Stimulated activated effector memory CD8-positive, alpha-beta T cell treated with anti-CD3 and anti-CD28 coated beads, Interleukin-12 subunit alpha, Interleukin-12 subunit beta, amount 100 ng/mL, for 72 hours (primary cell): ENCODE measurements at regions not wholly inside any gene's neighbourhood (a gene's known extent, or its start where the extent isn't known, plus 50 kb on each side); places are given as distances from the start of the nearest gene placed in this dataset.
"Not testable (repeated sequence)": the region's sequence is repeated elsewhere in the genome, so short reads cannot be mapped to it uniquely, and the experiment has no call there.

ENCODE experiments used
- ATAC-seq: fragments of 150-1000 bp; cut with Tn5 transposase; 2 replicates; pipeline ENCODE4 v1.10.0; 2021
- DNase-seq, 2 donors: peaks; one replicate each; pipeline ENCODE4 v3.0.0; 2021 to 2022; ENCODE audit warnings: low spot score in 2 of 2
- H3K27ac Mint-ChIP-seq: one replicate; pipeline ENCODE4 v1.8.0; 2022; ENCODE audit warnings: mild to moderate bottlenecking, mixed read lengths
- H3K36me3 Mint-ChIP-seq: one replicate; pipeline ENCODE4 v1.8.0; 2022; ENCODE audit warnings: mild to moderate bottlenecking, mixed read lengths
- H3K4me1 Mint-ChIP-seq: one replicate; pipeline ENCODE4 v1.8.0; 2022; ENCODE audit warnings: mixed read lengths
- H3K4me3 Mint-ChIP-seq: one replicate; pipeline ENCODE4 v1.8.0; 2022; ENCODE audit warnings: mild to moderate bottlenecking, mixed read lengths
- H3K9me3 Mint-ChIP-seq: one replicate; pipeline ENCODE4 v1.8.0; 2022; ENCODE audit warnings: mixed read lengths

- Mint-ChIP-seq H3K27ac (no peak overlapping the region), H3K4me1 (no peaks in the 10 kb centered on the region), H3K36me3 (no peaks in the 10 kb centered on the region), H3K9me3 (no peaks in the 10 kb centered on the region), H3K4me3 (no peak overlapping the region)
- DNase-seq (no peak), ATAC-seq (no peak)
Measured at GRCh38 chr11:116059919-116060318, 555.7 kb upstream of the CADM1 start.

- Mint-ChIP-seq H3K4me1 (no peaks in the 10 kb centered on the region), H3K27ac (no peak overlapping the region), H3K36me3 (no peaks in the 10 kb centered on the region), H3K4me3 (no peak overlapping the region), H3K9me3 (no peaks in the 10 kb centered on the region)
- no peak for DNase-seq
- ATAC-seq, result no peak
Measured at GRCh38 chr11:116057000-116057399, 552.8 kb upstream of the CADM1 start.

- H3K4me3 Mint-ChIP-seq, result no peak overlapping the region
- H3K4me1 Mint-ChIP-seq, result no peaks in the 10 kb centered on the region
- no peaks in the 10 kb centered on the region for H3K9me3 Mint-ChIP-seq
- no peak overlapping the region for H3K27ac Mint-ChIP-seq
- no peak for ATAC-seq
- no peaks in the 10 kb centered on the region for H3K36me3 Mint-ChIP-seq
- no peak for DNase-seq
Measured at GRCh38 chr11:116055064-116055463, 550.8 kb upstream of the CADM1 start.

- Mint-ChIP-seq H3K36me3 (no peaks in the 10 kb centered on the region), H3K27ac (no peak overlapping the region), H3K4me3 (no peak overlapping the region), H3K4me1 (no peaks in the 10 kb centered on the region), H3K9me3 (no peaks in the 10 kb centered on the region)
- ATAC-seq, result no peak
- no peak for DNase-seq
Measured at GRCh38 chr11:116053548-116053919, 549.3 kb upstream of the CADM1 start.

GRCh38 chr11:116052603-116053547 lies 548.7 kb upstream of the CADM1 start:
- H3K27ac Mint-ChIP-seq, result no peak overlapping the region
- DNase-seq, result no peak
- no peak overlapping the region for H3K4me3 Mint-ChIP-seq
- no peaks in the 10 kb centered on the region for H3K36me3 Mint-ChIP-seq
- H3K4me1 Mint-ChIP-seq, result no peaks in the 10 kb centered on the region
- no peaks in the 10 kb centered on the region for H3K9me3 Mint-ChIP-seq
- ATAC-seq, result no peak

GRCh38 chr11:116051494-116051893 lies 547.3 kb upstream of the CADM1 start:
- Mint-ChIP-seq H3K36me3 (no peaks in the 10 kb centered on the region), H3K27ac (no peak overlapping the region)
- ATAC-seq, result no peak

GRCh38 chr11:116049383-116049782 lies 545.2 kb upstream of the CADM1 start:
- Mint-ChIP-seq H3K4me1 (no peaks in the 10 kb centered on the region), H3K27ac (no peak overlapping the region), H3K9me3 (no peaks in the 10 kb centered on the region), H3K4me3 (no peak overlapping the region), H3K36me3 (no peaks in the 10 kb centered on the region)
- DNase-seq (no peak), ATAC-seq (no peak)

More at GRCh38 chr11:116051494-116051893, 547.3 kb upstream of the CADM1 start:
- Mint-ChIP-seq H3K4me3 (no peak overlapping the region), H3K4me1 (no peaks in the 10 kb centered on the region), H3K9me3 (no peaks in the 10 kb centered on the region)
- no peak for DNase-seq

- Mint-ChIP-seq H3K36me3 (no peaks in the 10 kb centered on the region), H3K4me3 (no peak overlapping the region), H3K4me1 (no peaks in the 10 kb centered on the region), H3K27ac (no peak overlapping the region), H3K9me3 (no peaks in the 10 kb centered on the region)
- DNase-seq, result peak in 1 of 2 donors; percentile 15
- ATAC-seq, result no peak
Measured at GRCh38 chr11:116046127-116046526, 541.9 kb upstream of the CADM1 start.

GRCh38 chr11:116044941-116045340 lies 540.7 kb upstream of the CADM1 start:
- no peaks in the 10 kb centered on the region for H3K4me1 Mint-ChIP-seq
- no peaks in the 10 kb centered on the region for H3K36me3 Mint-ChIP-seq
- no peak for ATAC-seq
- H3K27ac Mint-ChIP-seq, result no peak overlapping the region
- no peaks in the 10 kb centered on the region for H3K9me3 Mint-ChIP-seq
- no peak overlapping the region for H3K4me3 Mint-ChIP-seq
- DNase-seq, result peak in 1 of 2 donors; percentile 12

GRCh38 chr11:116044520-116044919 lies 540.3 kb upstream of the CADM1 start:
- ATAC-seq, result no peak
- no peak overlapping the region for H3K4me3 Mint-ChIP-seq
- no peaks in the 10 kb centered on the region for H3K9me3 Mint-ChIP-seq

GRCh38 chr11:116043857-116044256 lies 539.6 kb upstream of the CADM1 start:
- no peaks in the 10 kb centered on the region for H3K4me1 Mint-ChIP-seq
- DNase-seq (peak in 1 of 2 donors; percentile 8), ATAC-seq (no peak)
- no peaks in the 10 kb centered on the region for H3K9me3 Mint-ChIP-seq
- no peaks in the 10 kb centered on the region for H3K36me3 Mint-ChIP-seq
- no peak overlapping the region for H3K4me3 Mint-ChIP-seq
- no peak overlapping the region for H3K27ac Mint-ChIP-seq

More at GRCh38 chr11:116044520-116044919, 540.3 kb upstream of the CADM1 start:
- peak in 1 of 2 donors; percentile 7 for DNase-seq
- H3K27ac Mint-ChIP-seq, result no peak overlapping the region
- no peaks in the 10 kb centered on the region for H3K36me3 Mint-ChIP-seq
- no peaks in the 10 kb centered on the region for H3K4me1 Mint-ChIP-seq

- H3K36me3 Mint-ChIP-seq, H3K4me3 Mint-ChIP-seq, H3K9me3 Mint-ChIP-seq, ATAC-seq, H3K4me1 Mint-ChIP-seq, H3K27ac Mint-ChIP-seq, DNase-seq: not testable (repeated sequence)
Measured at GRCh38 chr11:116043059-116043458, 538.8 kb upstream of the CADM1 start.

- no peak overlapping the region for H3K27ac Mint-ChIP-seq
- H3K4me3 Mint-ChIP-seq, result no peak overlapping the region
- no peak for DNase-seq
- ATAC-seq, result no peak
- no peaks in the 10 kb centered on the region for H3K9me3 Mint-ChIP-seq
- H3K36me3 Mint-ChIP-seq, result no peaks in the 10 kb centered on the region
- no peaks in the 10 kb centered on the region for H3K4me1 Mint-ChIP-seq
Measured at GRCh38 chr11:116042146-116042545, 537.9 kb upstream of the CADM1 start.

GRCh38 chr11:116037861-116038260 lies 533.6 kb upstream of the CADM1 start:
- ATAC-seq, result no peak
- Mint-ChIP-seq H3K36me3 (no peaks in the 10 kb centered on the region), H3K4me3 (no peak overlapping the region), H3K9me3 (no peaks in the 10 kb centered on the region), H3K27ac (no peak overlapping the region), H3K4me1 (no peaks in the 10 kb centered on the region)
- no peak for DNase-seq

GRCh38 chr11:116035977-116036376 lies 531.8 kb upstream of the CADM1 start:
- Mint-ChIP-seq H3K9me3 (peaks cover 2% of the 10 kb centered on the region), H3K36me3 (no peaks in the 10 kb centered on the region), H3K4me3 (no peak overlapping the region), H3K27ac (no peak overlapping the region), H3K4me1 (no peaks in the 10 kb centered on the region)
- no peak for DNase-seq
- ATAC-seq, result no peak

GRCh38 chr11:116033931-116034553 lies 529.8 kb upstream of the CADM1 start:
- ATAC-seq, result no peak
- Mint-ChIP-seq H3K4me3 (no peak overlapping the region), H3K27ac (no peak overlapping the region), H3K9me3 (peaks cover 2% of the 10 kb centered on the region), H3K36me3 (no peaks in the 10 kb centered on the region), H3K4me1 (no peaks in the 10 kb centered on the region)
- DNase-seq, result no peak
